ENCODE measurements at regions not wholly inside any gene's neighbourhood (a gene's known extent, or its start where the extent isn't known, plus 50 kb on each side); places are given as distances from the start of the nearest gene placed in this dataset.

DNA sequence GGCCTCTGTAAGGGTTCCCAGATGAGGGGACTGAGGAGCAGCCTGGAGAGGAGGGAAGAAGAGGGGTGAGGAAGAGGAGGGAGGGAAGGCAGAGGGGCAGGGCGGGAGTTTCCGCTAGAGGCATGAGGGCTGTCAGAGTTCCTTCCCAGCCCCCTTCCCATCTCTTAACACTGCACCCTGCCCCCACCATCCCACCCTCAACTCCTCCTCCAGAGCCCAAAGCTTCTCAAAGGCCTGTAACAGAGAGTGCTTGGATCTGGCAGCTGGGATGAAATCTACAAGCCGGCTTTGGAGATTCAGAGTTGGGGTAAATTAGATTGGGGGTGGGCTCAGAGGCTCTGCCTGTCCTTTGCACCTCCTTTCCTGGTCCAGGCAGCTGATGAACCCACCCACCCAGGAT, 57.3 kb upstream of the DLX4 start:
- TF ChIP-seq, protein P1, sequence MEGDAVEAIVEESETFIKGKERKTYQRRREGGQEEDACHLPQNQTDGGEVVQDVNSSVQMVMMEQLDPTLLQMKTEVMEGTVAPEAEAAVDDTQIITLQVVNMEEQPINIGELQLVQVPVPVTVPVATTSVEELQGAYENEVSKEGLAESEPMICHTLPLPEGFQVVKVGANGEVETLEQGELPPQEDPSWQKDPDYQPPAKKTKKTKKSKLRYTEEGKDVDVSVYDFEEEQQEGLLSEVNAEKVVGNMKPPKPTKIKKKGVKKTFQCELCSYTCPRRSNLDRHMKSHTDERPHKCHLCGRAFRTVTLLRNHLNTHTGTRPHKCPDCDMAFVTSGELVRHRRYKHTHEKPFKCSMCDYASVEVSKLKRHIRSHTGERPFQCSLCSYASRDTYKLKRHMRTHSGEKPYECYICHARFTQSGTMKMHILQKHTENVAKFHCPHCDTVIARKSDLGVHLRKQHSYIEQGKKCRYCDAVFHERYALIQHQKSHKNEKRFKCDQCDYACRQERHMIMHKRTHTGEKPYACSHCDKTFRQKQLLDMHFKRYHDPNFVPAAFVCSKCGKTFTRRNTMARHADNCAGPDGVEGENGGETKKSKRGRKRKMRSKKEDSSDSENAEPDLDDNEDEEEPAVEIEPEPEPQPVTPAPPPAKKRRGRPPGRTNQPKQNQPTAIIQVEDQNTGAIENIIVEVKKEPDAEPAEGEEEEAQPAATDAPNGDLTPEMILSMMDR (conservative IDR thresholded peaks at IDR 0.05 in 1 of 2, IDR thresholded peaks at IDR 0.05 in 1 of 2; ENCODE audit: low read depth in 1 of 2, low read length in 2 of 2): no peak
- no peak for TF ChIP-seq EZH2 (IDR thresholded peaks at IDR 0.05; ENCODE audit: low read length, missing control alignments)

Measured in fibroblast of lung (primary cell).